ENCODE measurements at regions not wholly inside any gene's neighbourhood (a gene's known extent, or its start where the extent isn't known, plus 50 kb on each side); places are given as distances from the start of the nearest gene placed in this dataset.
A peak's percentile ranks its signal among the peaks of the same experiment; 100 is the strongest.

DNA sequence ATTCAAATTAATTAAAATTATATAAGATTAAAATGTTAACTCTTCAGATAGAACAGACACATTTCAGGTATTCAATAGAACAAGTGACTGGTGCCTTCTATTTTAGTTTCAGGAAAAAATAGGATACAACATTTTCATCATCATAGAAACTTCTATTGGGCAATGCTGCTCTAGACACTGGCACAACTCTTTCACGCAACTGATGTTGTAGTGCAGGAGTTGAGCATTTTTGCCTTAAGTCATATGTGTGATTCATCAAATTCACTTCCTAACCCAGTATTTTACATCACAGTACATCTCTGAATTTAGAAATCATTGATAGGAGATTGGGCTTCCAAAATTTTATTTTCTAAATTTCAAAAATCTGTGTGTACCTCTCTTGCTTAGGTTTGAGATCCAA is 215.4 kb upstream of the DIO2 start:
- BruUV-seq (replicated peaks), result no TSS peak
- H3K4me3 ChIP-seq (replicated peaks in 1 of 3; ENCODE audit: insufficient read depth in 1 of 3, low read depth in 1 of 3, low read length in 3 of 3), result no peak overlapping the region
- intact Hi-C loops (cut with micrococcal nuclease) (no loop called here), dilution Hi-C loops (cut with MboI; ENCODE audit: extremely low pct_ligation_motif_present, low sequenced_read_pairs) (no loop called here)
- H2AFZ ChIP-seq (ENCODE audit: low read depth, low read length), result no peak overlapping the region
- H3K79me2 ChIP-seq (ENCODE audit: control insufficient read depth, insufficient read depth, low read length), result no peaks in the 10 kb centered on the region
- H3K36me3 ChIP-seq (ENCODE audit: control insufficient read depth in 2 of 2, extremely low read depth in 1 of 2, insufficient read depth in 2 of 2, low read length in 2 of 2), result no peaks in the 10 kb centered on the region
- peaks cover 17% of the 10 kb centered on the region for H3K4me1 ChIP-seq (ENCODE audit: control insufficient read depth, extremely low read depth, insufficient read depth, low read length)
- H3K27ac ChIP-seq (ENCODE audit: insufficient read depth, low read depth, low read length), result no peak overlapping the region
- no peaks in the 10 kb centered on the region for H3K9me1 ChIP-seq (replicated peaks; ENCODE audit: control insufficient read depth, extremely low read depth, insufficient read depth, low read length)
- ChIA-PET CTCF (no interaction called here), POLR2A (no interaction called here)
- H3K9me3 ChIP-seq (replicated peaks; ENCODE audit: control insufficient read depth, insufficient read depth, low read length), result no peaks in the 10 kb centered on the region
- TF ChIP-seq MYC (IDR thresholded peaks at IDR 0.05; ENCODE audit: low read depth, low read length) (no peak), POLR2A (IDR thresholded peaks at IDR 0.05; ENCODE audit: low read depth, low read length) (no peak), GATA2 (IDR thresholded peaks at IDR 0.05; ENCODE audit: insufficient read depth, insufficient read length, low read depth, low read length) (no peak), FOS (IDR thresholded peaks at IDR 0.05; ENCODE audit: borderline replicate concordance, insufficient read depth, low read length) (no peak), EZH2 (IDR thresholded peaks at IDR 0.05; ENCODE audit: borderline replicate concordance, low read depth, low read length, severe bottlenecking) (no peak), POLR2AphosphoS5 (IDR thresholded peaks at IDR 0.05; ENCODE audit: insufficient read depth, low read depth, low read length) (no peak)
- TF ChIP-seq, protein P1, sequence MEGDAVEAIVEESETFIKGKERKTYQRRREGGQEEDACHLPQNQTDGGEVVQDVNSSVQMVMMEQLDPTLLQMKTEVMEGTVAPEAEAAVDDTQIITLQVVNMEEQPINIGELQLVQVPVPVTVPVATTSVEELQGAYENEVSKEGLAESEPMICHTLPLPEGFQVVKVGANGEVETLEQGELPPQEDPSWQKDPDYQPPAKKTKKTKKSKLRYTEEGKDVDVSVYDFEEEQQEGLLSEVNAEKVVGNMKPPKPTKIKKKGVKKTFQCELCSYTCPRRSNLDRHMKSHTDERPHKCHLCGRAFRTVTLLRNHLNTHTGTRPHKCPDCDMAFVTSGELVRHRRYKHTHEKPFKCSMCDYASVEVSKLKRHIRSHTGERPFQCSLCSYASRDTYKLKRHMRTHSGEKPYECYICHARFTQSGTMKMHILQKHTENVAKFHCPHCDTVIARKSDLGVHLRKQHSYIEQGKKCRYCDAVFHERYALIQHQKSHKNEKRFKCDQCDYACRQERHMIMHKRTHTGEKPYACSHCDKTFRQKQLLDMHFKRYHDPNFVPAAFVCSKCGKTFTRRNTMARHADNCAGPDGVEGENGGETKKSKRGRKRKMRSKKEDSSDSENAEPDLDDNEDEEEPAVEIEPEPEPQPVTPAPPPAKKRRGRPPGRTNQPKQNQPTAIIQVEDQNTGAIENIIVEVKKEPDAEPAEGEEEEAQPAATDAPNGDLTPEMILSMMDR (IDR thresholded peaks at IDR 0.05; ENCODE audit: extremely low read depth in 1 of 2, insufficient read depth in 1 of 2, low read depth in 1 of 2, low read length in 2 of 2), result no peak
- no peak overlapping the region for H3K9ac ChIP-seq (replicated peaks; ENCODE audit: extremely low read depth, insufficient read depth, low read length)
- no peak for DNase-seq (ENCODE audit: low read depth, low spot score)
- H4K20me1 ChIP-seq (replicated peaks; ENCODE audit: control insufficient read depth, extremely low read depth, insufficient read depth, low read length), result no peaks in the 10 kb centered on the region
- peak; percentile 21 for FAIRE-seq
- H3K27me3 ChIP-seq (ENCODE audit: control insufficient read depth in 2 of 2, insufficient read depth in 2 of 2, low read length in 2 of 2), result no peaks in the 10 kb centered on the region
- no peak overlapping the region for H3K4me2 ChIP-seq (ENCODE audit: insufficient read depth, low read length)

Measured in endothelial cell of umbilical vein (primary cell).